GM23248 (cell line): ENCODE measurements at regions not wholly inside any gene's neighbourhood (a gene's known extent, or its start where the extent isn't known, plus 50 kb on each side); places are given as distances from the start of the nearest gene placed in this dataset.

ENCODE experiments used
- DNase-seq: peaks from one replicate; pipeline ENCODE4 v3.0.0-alpha.2; 2015
- H2AFZ ChIP-seq: fragments of 200-600 bp; sonication (generic); 2 replicates; pipeline ENCODE4 v1.6.1; 2016; ENCODE audit warnings: antibody characterized with exemption
- H3F3A ChIP-seq: fragments of 200-600 bp; sonication (generic); 2 replicates; pipeline ENCODE4 v1.6.1; 2016; ENCODE audit warnings: mild to moderate bottlenecking, antibody characterized with exemption, mixed run types; ENCODE audit not compliant: insufficient read depth
- H3K27ac ChIP-seq: fragments of 200-600 bp; sonication (generic); 2 replicates; pipeline ENCODE4 v1.5.1; 2016; ENCODE audit warnings: mild to moderate bottlenecking
- H3K27me3 ChIP-seq: fragments of 200-600 bp; sonication (generic); replicated peaks from 2 replicates; pipeline ENCODE4 v1.6.1; 2016; ENCODE audit warnings: mild to moderate bottlenecking; ENCODE audit not compliant: insufficient read depth
- H3K36me3 ChIP-seq: fragments of 200-600 bp; sonication (generic); 2 replicates; pipeline ENCODE4 v1.6.1; 2016; ENCODE audit warnings: low read depth, mild to moderate bottlenecking
- H3K4me1 ChIP-seq: fragments of 200-600 bp; sonication (generic); 2 replicates; pipeline ENCODE4 v1.6.1; 2016; ENCODE audit warnings: mild to moderate bottlenecking; ENCODE audit not compliant: insufficient read depth
- H3K4me2 ChIP-seq: fragments of 200-600 bp; sonication (generic); one replicate; pipeline ENCODE4 v1.6.1; 2016; ENCODE audit warnings: mild to moderate bottlenecking; ENCODE audit not compliant: unreplicated experiment
- H3K4me3 ChIP-seq: fragments of 200-600 bp; sonication (generic); 2 replicates; pipeline ENCODE4 v1.5.1; 2016; ENCODE audit warnings: mild to moderate bottlenecking
- H3K79me2 ChIP-seq: fragments of 200-600 bp; sonication (generic); 2 replicates; pipeline ENCODE4 v1.6.1; 2016; ENCODE audit warnings: mild to moderate bottlenecking; ENCODE audit not compliant: insufficient read depth
- H3K9ac ChIP-seq: fragments of 200-600 bp; sonication (generic); 2 replicates; pipeline ENCODE4 v1.6.1; 2016; ENCODE audit warnings: mild to moderate bottlenecking
- H3K9me2 ChIP-seq: fragments of 200-600 bp; sonication (generic); 2 replicates; pipeline ENCODE4 v1.6.1; 2016; ENCODE audit warnings: mixed run types, mild to moderate bottlenecking, moderate library complexity; ENCODE audit not compliant: insufficient read depth
- H3K9me3 ChIP-seq: fragments of 200-600 bp; sonication (generic); one replicate; pipeline ENCODE4 v1.6.1; 2017; ENCODE audit warnings: low read depth
- H4K20me1 ChIP-seq: fragments of 200-600 bp; sonication (generic); 2 replicates; pipeline ENCODE4 v1.6.0; 2016; ENCODE audit not compliant: insufficient read depth
- EZH2 ChIP-seq: fragments of 200-600 bp; sonication (generic); IDR thresholded peaks from 2 replicates; pipeline ENCODE4 v1.6.1; 2018; ENCODE audit warnings: antibody characterized with exemption, mild to moderate bottlenecking; ENCODE audit not compliant: insufficient read depth, poor library complexity, severe bottlenecking
- EZH2phosphoT487 ChIP-seq: fragments of 200-600 bp; sonication (generic); IDR thresholded peaks from 2 replicates; pipeline ENCODE4 v1.6.1; 2018; ENCODE audit warnings: antibody characterized with exemption, moderate library complexity, mild to moderate bottlenecking, low read depth; ENCODE audit not compliant: insufficient read depth
- WGBS, 2 experiments: methylation state at CpG; one replicate each; pipeline ENCODE4 v1.1.6; 2015 to 2017; ENCODE audit warnings: low lambda C conversion rate in 2 of 2, low coverage in 1 of 2; ENCODE audit errors: missing lambda C conversion rate in 2 of 2; 5-methylcytosine and 5-hydroxymethylcytosine counted together
- in situ Hi-C: fragments of 300-500 bp; cut with MboI; formaldehyde crosslinking; loops from 2 replicates; pipeline ENCODE4 v1.15.0; 2020

DNA sequence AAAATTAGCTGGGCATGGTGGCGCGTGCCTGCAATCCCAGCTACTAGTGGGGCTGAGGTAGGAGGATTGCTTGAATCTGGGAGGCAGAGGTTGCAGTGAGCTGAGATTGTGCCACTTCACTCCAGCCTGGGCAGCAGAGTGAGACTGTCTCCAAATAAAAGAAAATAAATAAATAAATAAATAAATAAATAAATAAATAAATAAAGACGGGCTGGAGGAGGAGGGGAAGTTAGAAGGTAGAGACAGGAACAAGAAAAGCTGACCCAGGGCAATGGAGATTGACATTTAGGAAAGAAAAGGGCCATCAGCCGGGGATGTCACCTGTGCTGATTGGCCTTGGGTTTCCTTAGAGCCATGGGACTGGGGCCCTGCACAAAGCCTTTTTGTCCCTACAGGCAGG is 153.7 kb upstream of the IGSF21 start:
- no peak overlapping the region for H2AFZ ChIP-seq
- no peak for TF ChIP-seq EZH2
- no peak for TF ChIP-seq EZH2phosphoT487
- DNase-seq, result no peak
- peaks cover 12% of the 10 kb centered on the region; the same call in 1 of the 2 replicates for H3K27me3 ChIP-seq
- H3K9me3 ChIP-seq, result no peaks in the 10 kb centered on the region
- 69% methylated on average over 4 of the region's 4 CpGs for WGBS, 2 experiments
- no peak overlapping the region for H3K4me2 ChIP-seq
- no peak overlapping the region for H3K27ac ChIP-seq
- H4K20me1 ChIP-seq, result no peaks in the 10 kb centered on the region
- in situ Hi-C loops, result no loop called here
- H3K9me2 ChIP-seq, result no peaks in the 10 kb centered on the region
- no peaks in the 10 kb centered on the region for H3K4me1 ChIP-seq
- H3F3A ChIP-seq, result no peaks in the 10 kb centered on the region
- H3K4me3 ChIP-seq, result no peak overlapping the region
- H3K36me3 ChIP-seq, result no peaks in the 10 kb centered on the region
- H3K9ac ChIP-seq, result no peak overlapping the region
- H3K79me2 ChIP-seq, result no peaks in the 10 kb centered on the region

DNA sequence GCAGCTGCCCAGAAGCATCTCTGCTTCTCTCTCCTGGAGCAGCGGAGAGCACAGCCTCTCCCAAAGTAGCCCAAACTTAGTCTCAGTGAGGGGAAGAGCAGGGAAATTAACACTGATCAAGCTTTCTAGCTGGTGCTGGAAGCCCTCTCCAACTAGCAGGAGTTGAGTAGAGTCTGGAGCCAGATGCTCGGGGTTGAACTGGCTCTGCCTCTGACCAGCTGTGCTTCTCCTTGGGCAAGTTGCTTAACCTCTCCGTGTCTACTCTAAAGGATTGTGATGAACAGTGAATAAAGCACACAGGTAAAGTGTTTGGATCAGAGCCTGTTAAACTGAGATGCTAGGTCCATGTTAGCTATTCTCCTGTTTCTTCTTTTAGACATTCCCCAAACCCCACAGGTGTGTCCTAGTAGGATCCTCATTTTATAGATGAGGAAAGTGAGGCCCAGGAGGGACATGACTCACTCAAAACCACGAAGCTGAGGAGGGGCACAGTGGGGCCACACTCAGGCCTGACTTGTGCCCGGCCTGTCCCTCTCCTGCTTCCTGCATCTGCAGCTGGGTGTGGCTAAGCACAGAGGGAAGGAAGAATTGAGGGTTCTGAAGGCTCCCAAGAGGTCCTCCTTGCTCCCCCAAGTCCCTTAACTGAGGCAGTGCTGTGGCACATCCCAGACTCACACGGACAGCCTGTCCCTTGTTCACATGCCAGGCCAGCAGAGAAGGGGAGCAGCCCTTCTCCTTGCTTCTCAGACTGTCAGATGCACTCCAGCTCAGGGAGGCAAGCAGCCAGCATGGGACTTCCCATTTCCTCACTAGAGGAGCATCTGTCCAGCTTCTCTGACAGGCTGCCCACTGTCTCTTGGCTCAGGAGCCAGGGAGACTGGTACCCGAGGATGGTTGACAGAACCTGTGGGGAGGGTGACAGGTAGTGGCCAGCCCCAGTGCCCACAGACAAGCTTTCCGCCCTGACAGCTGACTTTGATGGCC is 152.0 kb upstream of the IGSF21 start:
- H3K9me3 ChIP-seq, result no peaks in the 10 kb centered on the region
- TF ChIP-seq EZH2phosphoT487 (no peak), EZH2 (no peak)
- no peak for DNase-seq
- H4K20me1 ChIP-seq, result no peaks in the 10 kb centered on the region
- no peaks in the 10 kb centered on the region for H3F3A ChIP-seq
- H3K27me3 ChIP-seq, result peaks cover 5% of the 10 kb centered on the region
- no peak overlapping the region for H3K9ac ChIP-seq
- no peaks in the 10 kb centered on the region for H3K9me2 ChIP-seq
- no peak overlapping the region for H3K4me3 ChIP-seq
- in situ Hi-C loops, result no loop called here
- no peak overlapping the region for H2AFZ ChIP-seq
- no peak overlapping the region for H3K4me2 ChIP-seq
- H3K4me1 ChIP-seq, result no peaks in the 10 kb centered on the region
- H3K27ac ChIP-seq, result no peak overlapping the region
- H3K36me3 ChIP-seq, result no peaks in the 10 kb centered on the region
- 2 to 6% methylated on average over 8 of the region's 8 CpGs for WGBS, 2 experiments
- H3K79me2 ChIP-seq, result no peaks in the 10 kb centered on the region

DNA sequence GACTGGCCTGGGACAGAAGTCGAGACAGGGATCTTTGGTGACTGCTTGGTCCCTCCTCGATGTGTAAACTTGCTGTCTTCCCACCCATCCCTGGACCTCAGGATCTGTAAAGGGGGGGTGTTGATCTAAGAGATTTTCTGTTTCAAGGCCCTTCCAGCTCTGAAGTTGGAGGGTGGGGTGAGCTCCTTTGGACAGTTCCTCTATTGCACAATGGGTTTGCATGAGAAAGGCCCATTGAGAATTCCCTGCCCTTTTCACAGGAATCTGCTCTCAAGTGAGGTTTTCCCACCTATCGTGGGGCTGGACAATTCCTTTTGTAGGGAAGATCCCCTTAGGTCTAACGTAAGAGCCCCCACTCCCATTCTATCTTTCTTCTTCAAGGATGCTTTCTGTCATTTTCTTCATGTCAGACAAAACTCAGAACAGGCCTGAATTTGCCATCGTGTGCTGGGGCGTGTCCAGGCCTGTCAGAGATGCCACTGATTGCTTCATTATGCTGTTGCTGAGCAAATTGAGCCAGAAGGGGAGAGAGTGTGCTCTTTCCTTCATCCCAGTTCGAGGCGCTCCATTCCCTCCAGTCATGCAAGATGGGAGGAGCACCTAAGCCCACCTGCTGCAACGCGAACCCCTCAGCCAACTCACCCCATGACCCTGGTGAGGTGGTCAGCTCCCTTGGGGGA is 149.9 kb upstream of the IGSF21 start:
- no peak overlapping the region for H3K27ac ChIP-seq
- no peaks in the 10 kb centered on the region for H3K9me3 ChIP-seq
- 2 to 5% methylated on average over 10 of the region's 10 CpGs for WGBS, 2 experiments
- no peaks in the 10 kb centered on the region for H3K79me2 ChIP-seq
- no peaks in the 10 kb centered on the region; the same call in none of the 2 replicates for H3K27me3 ChIP-seq
- TF ChIP-seq EZH2 (no peak), EZH2phosphoT487 (no peak)
- no peaks in the 10 kb centered on the region for H3K4me1 ChIP-seq
- H3K9ac ChIP-seq, result no peak overlapping the region
- H3K4me2 ChIP-seq, result no peak overlapping the region
- no peaks in the 10 kb centered on the region for H4K20me1 ChIP-seq
- peak; percentile 27 for DNase-seq
- H3K36me3 ChIP-seq, result no peaks in the 10 kb centered on the region
- no peaks in the 10 kb centered on the region for H3F3A ChIP-seq
- in situ Hi-C loops, result no loop called here
- no peak overlapping the region for H3K4me3 ChIP-seq
- no peak overlapping the region for H2AFZ ChIP-seq
- no peaks in the 10 kb centered on the region for H3K9me2 ChIP-seq

DNA sequence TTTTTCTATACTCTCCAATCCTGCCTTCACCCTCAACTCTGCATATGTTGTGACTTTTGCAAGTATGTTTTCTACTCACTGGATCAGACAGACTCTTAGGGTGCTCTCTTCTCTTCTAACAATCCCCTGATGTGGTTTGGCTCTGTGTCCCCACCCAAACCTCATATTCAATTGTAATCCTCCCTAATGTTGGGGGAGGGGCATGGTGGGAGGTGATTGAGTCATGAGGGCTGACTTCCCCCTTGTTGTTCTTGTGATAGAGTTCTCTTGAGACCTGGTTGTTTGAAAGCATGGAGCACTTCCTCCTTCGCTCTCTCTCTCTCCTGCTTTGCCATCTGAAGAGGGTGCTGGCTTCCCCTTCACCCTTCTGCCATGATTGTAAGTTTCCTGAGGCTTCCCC is 148.9 kb upstream of the IGSF21 start:
- H4K20me1 ChIP-seq, result no peaks in the 10 kb centered on the region
- H3K27ac ChIP-seq, result no peak overlapping the region
- no peaks in the 10 kb centered on the region for H3K9me3 ChIP-seq
- H3K9ac ChIP-seq, result no peak overlapping the region
- no peak for DNase-seq
- no peaks in the 10 kb centered on the region for H3F3A ChIP-seq
- WGBS, 2 experiments, result 39 to 50% methylated on average over 1 of the region's 1 CpG
- no peaks in the 10 kb centered on the region for H3K79me2 ChIP-seq
- no peak overlapping the region for H2AFZ ChIP-seq
- H3K36me3 ChIP-seq, result no peaks in the 10 kb centered on the region
- H3K4me1 ChIP-seq, result no peaks in the 10 kb centered on the region
- in situ Hi-C loops, result no loop called here
- H3K4me3 ChIP-seq, result no peak overlapping the region
- H3K9me2 ChIP-seq, result no peaks in the 10 kb centered on the region
- no peak overlapping the region for H3K4me2 ChIP-seq
- H3K27me3 ChIP-seq, result no peaks in the 10 kb centered on the region; the same call in none of the 2 replicates
- TF ChIP-seq EZH2phosphoT487, result no peak
- no peak for TF ChIP-seq EZH2
